NCI-H460 (cell line): ENCODE measurements at regions not wholly inside any gene's neighbourhood (a gene's known extent, or its start where the extent isn't known, plus 50 kb on each side); places are given as distances from the start of the nearest gene placed in this dataset.

ENCODE experiments used
- DNase-seq: peaks from one replicate; pipeline ENCODE4 v3.0.0-alpha.2; 2016; ENCODE audit warnings: low read depth; ENCODE audit errors: extremely low read depth

DNA sequence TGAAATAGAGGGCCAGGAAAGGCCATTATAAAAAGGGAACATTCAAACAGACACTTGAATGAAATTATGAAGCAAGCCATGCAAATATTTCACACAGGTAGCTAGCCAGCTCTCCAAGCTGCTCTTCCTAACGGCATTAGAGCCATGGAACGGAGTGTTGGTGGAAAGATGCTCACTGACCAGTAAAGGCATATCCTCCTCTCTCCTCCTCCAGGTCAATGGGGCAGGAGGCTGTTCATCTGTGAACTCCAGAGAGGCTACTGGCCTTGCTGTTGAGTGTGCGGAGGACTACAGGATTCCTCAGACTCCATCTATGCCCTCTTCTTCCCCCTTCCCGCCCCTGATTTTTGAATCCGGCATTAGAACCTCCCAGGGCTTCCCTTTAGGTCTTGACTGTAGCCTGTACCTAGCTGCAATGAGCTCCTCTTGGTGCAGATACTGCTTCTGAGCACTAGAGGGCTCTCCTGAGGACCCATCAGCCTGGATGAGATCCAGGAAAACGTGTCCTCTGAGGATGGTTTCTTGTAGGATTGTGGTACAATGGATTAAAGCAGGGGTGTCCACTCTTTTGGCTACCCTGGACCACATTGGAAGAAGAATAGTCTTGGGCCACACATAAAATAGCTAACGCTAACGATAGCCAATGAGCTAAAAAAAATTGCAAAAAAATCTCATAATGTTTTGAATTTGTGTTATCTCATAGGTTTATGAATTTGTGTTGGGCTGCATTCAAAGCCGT is 162.2 kb downstream of the SREK1 start:
- peak; percentile 68 for DNase-seq

DNA sequence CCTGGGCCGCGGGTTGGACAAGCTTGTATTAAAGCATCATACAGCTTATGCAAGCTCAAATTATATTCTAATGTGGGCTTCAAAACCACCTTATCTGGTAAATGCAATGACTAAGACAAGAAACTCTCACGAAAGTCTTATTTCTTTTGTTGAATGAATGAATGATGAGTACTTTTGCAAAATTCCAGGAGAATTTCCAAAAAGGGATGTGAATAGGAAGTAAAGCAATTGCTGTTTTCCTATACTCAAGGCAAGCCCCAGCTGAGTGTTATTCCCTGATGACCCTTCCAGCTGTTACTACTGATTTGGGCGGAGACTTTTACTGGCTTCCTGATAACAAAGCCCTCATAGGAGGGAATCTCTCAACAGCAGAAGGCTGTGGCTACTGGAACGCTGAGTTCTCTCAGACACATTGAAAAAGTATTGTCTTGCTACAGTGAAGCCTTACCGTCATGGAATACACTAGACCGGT is 162.8 kb downstream of the SREK1 start:
- DNase-seq: no peak

GRCh38 chr5:66307647-66308241 is 163.6 kb downstream of the SREK1 start:
- DNase-seq: peak; percentile 75

DNA sequence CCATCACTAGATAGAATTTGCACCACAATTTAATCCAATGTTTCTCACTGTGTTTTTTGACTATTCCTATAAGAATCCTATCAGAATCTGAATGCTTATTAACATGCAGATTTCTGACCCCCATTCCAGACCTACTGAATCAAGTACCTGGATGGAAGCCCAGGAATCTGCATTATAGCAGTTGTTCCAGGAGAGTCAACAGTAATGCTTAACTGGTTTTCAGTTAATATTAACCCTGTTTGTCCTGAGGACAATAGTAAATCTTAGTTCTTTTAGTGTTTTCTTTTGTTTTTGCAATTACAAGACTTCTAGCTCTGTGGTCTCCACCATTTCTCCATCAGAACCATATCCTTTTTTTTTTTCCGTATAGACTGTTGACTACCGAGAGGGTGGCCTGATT is 168.2 kb downstream of the SREK1 start:
- no peak for DNase-seq

GRCh38 chr5:66315784-66316183 is 171.7 kb downstream of the SREK1 start:
- no peak for DNase-seq

DNA sequence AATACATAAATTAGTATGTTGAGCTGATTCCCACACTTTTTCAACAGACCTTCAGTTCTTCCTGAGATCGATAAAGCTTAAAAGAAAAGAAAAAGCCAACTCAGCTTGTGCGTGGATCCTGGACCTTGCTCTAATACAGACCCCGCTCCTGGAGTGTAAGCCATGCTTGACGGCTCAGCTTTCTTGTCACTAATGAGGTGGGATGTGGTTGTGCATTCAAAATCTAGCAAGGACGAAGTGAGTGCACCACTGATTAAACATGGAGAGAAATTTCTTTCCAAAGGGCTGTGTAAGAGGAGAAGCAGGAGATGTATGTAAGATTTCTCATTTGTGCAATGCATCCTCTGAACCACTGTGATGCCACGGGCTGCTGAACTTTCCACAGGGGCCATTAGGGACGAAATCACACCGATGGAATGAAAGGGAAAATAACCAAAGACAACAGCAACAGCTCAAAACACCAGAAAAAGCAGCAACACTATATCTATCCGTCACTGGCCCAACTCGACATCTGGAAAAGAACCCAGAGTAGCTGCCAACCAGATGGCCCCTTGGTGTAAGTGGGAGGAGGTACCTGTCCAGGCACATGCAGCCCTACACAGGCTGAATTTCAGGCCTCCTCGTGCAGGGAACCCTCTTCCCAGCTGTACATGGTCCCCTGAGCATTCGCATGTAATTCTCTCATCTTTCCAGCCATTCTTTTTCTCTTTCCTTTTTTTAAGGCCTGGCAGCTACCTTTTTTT is 178.9 kb downstream of the SREK1 start:
- DNase-seq: no peak

DNA sequence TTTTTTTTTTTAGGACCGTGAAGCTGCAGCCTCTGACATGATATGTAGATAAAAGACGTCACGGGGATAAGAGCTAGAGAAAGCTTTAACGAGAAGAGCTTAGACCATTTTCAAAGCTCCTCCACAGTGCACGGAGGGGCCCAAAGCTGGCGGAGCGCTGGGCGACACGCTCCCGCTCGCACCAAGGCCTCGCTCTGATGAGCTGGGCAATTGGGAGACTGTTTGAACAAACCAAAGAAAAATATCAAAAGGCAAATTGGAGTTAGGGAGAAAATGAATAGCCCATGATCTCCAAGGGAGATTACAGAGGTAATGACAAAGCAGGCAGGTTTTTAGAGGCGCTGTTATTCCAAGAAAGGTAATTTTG is 179.4 kb downstream of the SREK1 start:
- DNase-seq: no peak

- no peak for DNase-seq
Observed at GRCh38 chr5:66324357-66324756, 180.3 kb downstream of the SREK1 start.

DNA sequence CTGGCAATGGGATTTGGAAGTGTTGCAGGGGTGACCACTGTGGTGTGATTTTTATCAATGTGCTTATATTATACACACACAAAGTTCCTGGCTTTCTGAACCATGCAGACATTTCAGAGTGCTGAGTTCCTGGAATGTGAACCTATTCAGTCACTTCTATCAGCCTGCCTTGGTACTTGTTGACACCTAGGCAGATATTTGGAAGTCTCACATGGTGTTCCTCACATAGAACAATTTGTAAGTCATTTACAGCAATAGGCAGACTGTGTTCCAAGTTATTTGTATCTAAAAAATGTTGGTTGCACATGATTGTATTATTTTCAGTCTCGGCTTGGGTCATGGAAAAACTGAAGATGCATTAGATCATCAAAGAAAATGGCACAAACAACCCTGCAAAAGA is 182.2 kb downstream of the SREK1 start:
- DNase-seq: no peak

- DNase-seq: no peak
Observed at GRCh38 chr5:66327008-66327407, 182.9 kb downstream of the SREK1 start.

- DNase-seq: no peak
Observed at GRCh38 chr5:66329078-66329477, 185.0 kb downstream of the SREK1 start.

GRCh38 chr5:66333192-66333591 is 189.1 kb downstream of the SREK1 start:
- no peak for DNase-seq

DNA sequence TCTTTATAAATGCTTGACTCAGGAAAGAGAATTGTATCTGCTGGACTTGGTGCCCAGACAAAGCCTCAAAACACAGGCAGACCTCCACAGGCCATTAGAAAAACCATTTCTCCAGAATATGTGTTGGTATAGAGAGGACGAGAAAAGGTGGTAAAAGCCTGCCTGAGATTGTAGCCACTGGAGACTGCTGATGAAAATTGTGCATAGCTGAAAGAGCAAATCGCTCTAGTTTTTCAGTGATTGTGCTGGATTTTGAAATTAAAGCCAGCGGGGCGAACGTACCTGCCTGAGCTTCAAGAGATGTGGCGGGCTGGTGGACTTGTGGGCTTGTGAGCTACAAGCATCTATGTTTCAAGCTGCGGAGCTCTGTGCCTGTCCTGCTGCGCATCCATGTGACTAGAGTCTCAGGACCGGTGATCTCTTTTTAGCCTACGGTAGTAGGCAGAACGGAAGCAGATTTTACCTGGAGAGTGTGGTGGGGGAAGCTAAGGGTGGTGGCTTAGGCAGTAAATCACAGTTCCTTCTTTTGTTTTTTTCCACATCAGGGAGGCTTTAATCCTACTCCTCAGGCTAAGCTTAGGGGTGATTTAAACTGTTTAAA is 193.6 kb downstream of the SREK1 start:
- no peak for DNase-seq

- DNase-seq: no peak
Observed at GRCh38 chr5:66338828-66339227, 194.7 kb downstream of the SREK1 start.

DNA sequence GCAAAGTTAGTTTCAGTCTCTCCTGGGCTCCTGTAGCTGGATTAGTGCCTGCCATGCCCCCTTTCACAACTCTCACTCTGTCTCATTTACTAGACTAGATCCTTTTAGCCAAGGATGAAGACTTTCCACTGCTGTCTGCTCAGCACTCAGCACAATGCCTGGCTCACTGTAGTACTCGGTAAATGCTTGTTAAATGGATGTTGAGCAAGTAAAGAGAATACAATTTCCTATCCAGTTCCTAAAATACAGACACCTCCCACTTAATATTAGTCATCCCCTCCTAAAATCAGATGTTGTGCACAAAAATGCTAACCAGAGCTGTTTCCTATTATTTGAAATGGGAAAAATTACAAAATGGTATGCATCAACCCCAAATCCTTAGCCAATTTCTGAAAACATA is 195.8 kb downstream of the SREK1 start:
- DNase-seq: no peak

DNA sequence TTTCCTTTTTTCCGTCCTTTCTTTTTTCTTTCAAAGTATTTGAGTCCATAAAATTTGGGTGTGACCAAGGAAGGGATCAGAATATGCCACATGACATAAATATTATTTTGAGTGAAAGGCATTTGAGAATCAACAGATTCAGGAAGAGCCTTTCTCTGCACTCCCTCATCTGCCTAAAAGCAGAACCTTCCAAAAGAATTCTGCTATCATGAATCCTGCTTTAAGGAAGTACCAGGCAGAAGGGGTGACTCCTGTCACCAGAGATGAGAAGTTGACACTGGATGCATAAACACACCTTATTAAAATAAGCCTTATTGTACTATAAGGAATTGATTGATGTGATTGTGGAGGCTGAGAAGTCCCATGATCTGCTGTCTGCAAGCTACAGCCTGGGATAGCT is 196.7 kb downstream of the SREK1 start:
- no peak for DNase-seq

DNA sequence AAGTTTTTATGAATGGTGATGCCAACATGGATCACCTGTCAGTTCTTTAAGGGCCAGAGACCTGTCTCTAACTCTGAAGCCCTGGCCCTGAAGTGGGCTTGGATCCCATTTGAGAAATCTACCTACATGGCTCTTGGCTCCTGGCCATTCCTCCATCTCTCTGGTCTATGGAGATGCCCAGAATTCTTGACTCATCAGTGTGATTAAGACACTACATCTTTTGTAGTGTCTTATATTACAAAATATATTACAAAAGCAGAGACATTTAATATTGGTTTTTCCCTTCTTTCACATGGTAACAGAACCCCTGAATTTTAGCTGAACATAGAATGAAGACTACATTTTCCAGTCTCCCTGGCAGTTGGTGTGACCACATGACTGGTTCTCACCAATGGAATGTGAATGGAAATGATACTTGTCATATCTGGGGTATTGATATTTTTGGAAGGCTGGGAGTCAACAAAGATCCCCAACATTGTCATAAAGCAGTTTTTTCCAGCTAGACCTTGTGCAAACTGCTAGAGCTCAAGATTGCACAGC is 198.3 kb downstream of the SREK1 start:
- DNase-seq: no peak

GRCh38 chr5:66343370-66344071 is 199.4 kb downstream of the SREK1 start:
- no peak for DNase-seq

DNA sequence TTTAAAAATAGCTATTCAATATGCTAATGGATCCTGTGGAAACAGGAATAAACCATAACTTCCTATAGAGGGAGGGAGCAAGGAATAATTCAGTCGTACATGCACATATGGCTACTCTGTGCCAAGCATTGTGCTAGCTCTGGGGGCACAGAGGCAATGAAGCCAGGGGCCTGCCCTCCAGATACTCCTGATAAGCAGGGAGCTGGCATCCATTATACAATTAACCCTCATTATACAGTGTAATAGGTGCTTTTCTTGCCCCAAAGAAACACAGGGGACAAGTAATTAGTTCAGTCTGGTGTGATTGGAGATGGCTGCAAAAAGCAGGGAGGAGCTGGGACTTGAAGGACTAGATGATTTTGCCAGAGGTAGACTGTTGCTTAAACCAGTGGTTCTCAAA is 200.4 kb downstream of the SREK1 start:
- DNase-seq: no peak

DNA sequence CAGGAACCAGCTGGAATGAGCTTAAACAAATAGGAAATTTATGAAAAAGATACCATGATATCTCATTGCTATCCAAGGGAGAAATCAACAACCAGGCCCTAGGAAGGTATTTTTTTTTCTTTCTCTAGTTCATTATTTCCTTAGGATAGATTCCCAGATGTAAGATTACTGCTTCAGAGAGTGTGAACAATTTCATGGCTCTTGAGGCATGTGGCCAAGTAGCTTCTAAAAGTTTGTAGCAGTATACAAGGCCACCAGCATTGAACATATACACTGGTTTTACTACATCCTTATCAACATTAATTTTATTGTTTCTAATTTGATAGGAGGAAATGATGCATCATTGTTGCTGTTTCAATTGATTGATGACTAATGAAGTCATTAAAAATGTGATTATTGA is 201.2 kb downstream of the SREK1 start:
- no peak for DNase-seq

GRCh38 chr5:66346869-66347268 is 202.8 kb downstream of the SREK1 start:
- DNase-seq: no peak
